Transverse colon (tissue), 4 donors: ENCODE measurements at regions not wholly inside any gene's neighbourhood (a gene's known extent, or its start where the extent isn't known, plus 50 kb on each side); places are given as distances from the start of the nearest gene placed in this dataset.

Experiments used
- CTCF ChIP-seq, 5 experiments: fragments of 200-600 bp in 3 of 5; fragments of 450-650 bp in 2 of 5; sonication (generic) in 3 of 5; IDR thresholded peaks; 1 replicate in 2 of 5; 2 replicates in 3 of 5; pipeline ENCODE4 v1.5.1; 2016 to 2017; ENCODE audit warnings: antibody characterized with exemption in 5 of 5, inconsistent platforms in 3 of 5, mild to moderate bottlenecking in 2 of 5, moderate library complexity in 1 of 5
- POLR2A ChIP-seq: fragments of 450-650 bp; IDR thresholded peaks from one replicate; pipeline ENCODE4 v1.6.1; 2016; ENCODE audit warnings: antibody characterized with exemption, mild to moderate bottlenecking, moderate library complexity
- POLR2AphosphoS5 ChIP-seq, 3 donors: sonication (generic); formaldehyde crosslinking; IDR thresholded peaks; one replicate each; pipeline ENCODE4 v1.6.1; 2016; ENCODE audit warnings: antibody characterized with exemption in 3 of 3

- TF ChIP-seq CTCF (IDR thresholded peaks at IDR 0.05) (no peak), POLR2A (no peak), POLR2AphosphoS5 (IDR thresholded peaks at IDR 0.05) (no peak)
Observed at GRCh38 chr21:38083535-38083934, 167.3 kb upstream of the KCNJ6 start.
